Right lobe of liver (tissue), 6 donors: ENCODE measurements at regions not wholly inside any gene's neighbourhood (a gene's known extent, or its start where the extent isn't known, plus 50 kb on each side); places are given as distances from the start of the nearest gene placed in this dataset.
A peak's percentile ranks its signal among the peaks of the same experiment; 100 is the strongest.
"Not testable (repeated sequence)": the region's sequence is repeated elsewhere in the genome, so short reads cannot be mapped to it uniquely, and the experiment has no call there.

Experiments
- ATAC-seq, 4 donors: fragments of 200-7000 bp; cut with Tn5 transposase; one replicate each; pipeline ENCODE4 v1.9.1; 2020; ENCODE audit warnings: mild to moderate bottlenecking in 4 of 4, moderate library complexity in 4 of 4
- DNase-seq, 3 donors: peaks; one replicate each; pipeline ENCODE4 v3.0.0-alpha.2; 2020
- H3K27ac ChIP-seq, 3 donors: fragments of 200-600 bp; one replicate each; pipeline ENCODE4 v1.8.0; 2022
- H3K27me3 ChIP-seq, 2 donors: fragments of 200-600 bp; one replicate each; pipeline ENCODE4 v1.8.0; 2022
- H3K36me3 ChIP-seq, 4 donors: fragments of 200-600 bp; sonication (generic) in 1 of 4; one replicate each; pipeline versions ENCODE4 v1.5.1 to v1.8.0; 2017 to 2022; ENCODE audit warnings: control low read depth in 1 of 4
- H3K4me1 ChIP-seq, 4 donors: fragments of 200-600 bp; sonication (generic) in 1 of 4; one replicate each; pipeline versions ENCODE4 v1.5.1 to v1.8.0; 2017 to 2022; ENCODE audit warnings: control low read depth in 1 of 4
- H3K4me3 ChIP-seq, 3 donors: fragments of 200-600 bp; one replicate each; pipeline ENCODE4 v1.8.0; 2022
- H3K9me3 ChIP-seq, 4 donors: fragments of 200-600 bp; sonication (generic) in 1 of 4; one replicate each; pipeline versions ENCODE4 v1.5.1 to v1.8.0; 2017 to 2022; ENCODE audit warnings: control low read depth in 1 of 4
- WGBS: methylation state at CpG from one replicate; pipeline ENCODE4 v1.1.6; 2018; ENCODE audit warnings: low coverage, low lambda C conversion rate; ENCODE audit not compliant: insufficient coverage; ENCODE audit errors: missing lambda C conversion rate; 5-methylcytosine and 5-hydroxymethylcytosine counted together
- intact Hi-C, 2 donors: fragments of 100-400 bp; cut with DNase I; formaldehyde crosslinking; loops; one replicate each; pipeline versions ENCODE4 v1.11.2 to v1.14.1; 2022
- donor health status: DM: no; HTN: yes; CAD: no.
- donor health status: DM: no; HTN: no; CAD: no.
- donor health status: DM: no; HTN: no; CAD: no.
- donor health status: DM: no; HTN: yes; CAD: no.
- donor health status: DM: no; HTN: yes; CAD: no.

DNA sequence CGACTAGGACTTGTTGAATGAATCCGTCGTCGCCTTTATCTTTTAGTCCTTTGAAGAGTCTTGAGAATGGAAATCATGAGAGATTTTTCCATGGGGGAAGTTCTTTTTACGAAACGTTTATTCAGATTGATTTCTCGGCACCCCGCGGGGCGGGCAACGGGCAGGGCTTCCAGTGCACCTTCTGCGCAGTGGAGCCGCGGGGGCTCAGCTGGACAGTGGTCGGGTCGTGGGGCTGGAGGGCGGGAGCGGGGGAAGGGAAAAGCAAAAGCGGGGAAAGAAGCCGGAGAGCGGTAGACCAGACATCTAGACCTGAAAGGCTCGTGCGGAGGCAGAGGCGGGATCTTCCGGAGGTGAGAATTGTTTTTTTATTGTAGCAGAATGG, 103.0 kb downstream of the NBPF11 start:
- ATAC-seq, H3K4me3 ChIP-seq, intact Hi-C loops, H3K9me3 ChIP-seq, DNase-seq, H3K4me1 ChIP-seq, H3K36me3 ChIP-seq, H3K27ac ChIP-seq, H3K27me3 ChIP-seq: not testable (repeated sequence)
- 2% methylated on average over 23 of the region's 25 CpGs for WGBS

DNA sequence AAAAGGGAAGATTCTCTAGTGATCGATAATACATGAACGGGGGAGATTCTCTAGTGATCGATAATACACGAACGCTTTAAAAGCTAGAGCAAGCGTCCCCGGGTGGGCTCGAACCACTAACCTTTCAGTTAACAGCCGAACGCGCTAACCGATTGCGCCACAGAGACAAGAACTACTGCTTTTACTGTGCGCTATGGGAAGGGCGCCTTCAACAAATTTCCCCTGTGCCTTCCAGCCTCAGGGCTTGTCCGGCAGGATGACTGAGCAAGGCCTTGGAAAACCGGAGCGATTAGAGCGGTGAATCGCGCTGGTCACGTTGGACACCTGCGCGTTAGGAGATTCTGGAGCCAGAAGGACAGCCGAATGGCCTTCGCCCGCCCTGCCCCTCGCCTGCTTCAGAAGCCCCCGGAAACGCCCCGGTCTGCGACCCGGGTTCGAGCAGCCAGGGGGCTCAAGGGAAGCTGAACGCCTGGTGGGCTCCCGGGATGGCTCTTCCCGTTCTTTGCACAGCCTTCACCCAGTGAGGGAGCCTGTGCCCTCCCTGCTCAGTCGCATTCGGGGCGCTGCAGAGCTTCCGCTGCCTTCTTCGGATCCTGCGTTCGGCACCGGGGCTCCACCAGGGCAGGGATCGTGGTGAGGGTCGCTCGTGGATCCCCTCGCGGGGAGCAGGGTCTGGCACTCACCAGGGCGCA, 103.5 kb downstream of the NBPF11 start:
- H3K36me3 ChIP-seq, H3K9me3 ChIP-seq, H3K4me1 ChIP-seq, H3K27ac ChIP-seq, intact Hi-C loops, H3K27me3 ChIP-seq, H3K4me3 ChIP-seq: not testable (repeated sequence)
- no CpG with 5 or more reads among the region's 51 CpGs for WGBS
- DNase-seq (peak in 1 of 3 donors; percentile 14), ATAC-seq (peak in 2 of 4 donors; percentile 13 to 14)

DNA sequence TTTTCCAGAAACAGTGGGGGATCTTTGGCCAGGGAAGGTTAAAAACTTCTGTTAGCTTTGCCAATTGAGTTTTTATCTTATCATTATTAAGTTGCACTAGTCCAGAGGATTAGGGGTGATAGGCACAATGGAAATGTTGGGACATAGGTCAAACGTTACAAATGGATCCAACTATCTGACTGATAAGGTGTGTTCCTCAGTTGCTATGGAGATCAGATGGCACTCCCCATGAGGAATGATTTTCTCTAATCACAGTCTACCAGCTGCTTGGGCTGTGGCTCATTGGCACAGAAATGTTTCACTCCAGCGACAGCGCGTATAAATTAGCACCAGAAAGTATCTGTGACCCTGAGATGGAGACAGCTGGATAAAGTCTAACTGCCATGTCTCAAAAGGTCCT, 106.2 kb downstream of the NBPF11 start:
- WGBS = no CpG with 5 or more reads among the region's 4 CpGs
- H3K27ac ChIP-seq, H3K9me3 ChIP-seq, DNase-seq, H3K36me3 ChIP-seq, H3K27me3 ChIP-seq, intact Hi-C loops, H3K4me1 ChIP-seq, ATAC-seq, H3K4me3 ChIP-seq: not testable (repeated sequence)

DNA sequence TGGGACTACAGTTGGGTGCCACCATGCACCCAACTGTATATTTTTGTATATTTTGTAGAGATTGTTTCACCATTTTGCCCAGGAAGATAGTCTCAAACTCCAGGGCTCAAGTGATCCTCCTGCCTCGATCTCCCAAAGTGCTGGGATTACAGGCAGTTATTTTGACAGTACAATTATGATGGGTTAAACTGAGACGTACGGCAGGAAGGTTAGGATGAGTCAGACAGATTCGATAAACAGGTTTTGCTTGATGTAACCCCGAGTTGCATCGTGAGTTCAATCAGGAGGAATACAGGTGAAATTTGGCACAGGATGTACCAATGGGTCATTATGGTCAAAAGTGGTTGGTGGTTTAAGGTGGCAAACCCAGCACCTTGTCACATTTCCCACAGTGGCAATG, 107.6 kb downstream of the NBPF11 start:
- H3K36me3 ChIP-seq, H3K4me3 ChIP-seq, H3K4me1 ChIP-seq, ATAC-seq, DNase-seq, intact Hi-C loops, H3K27ac ChIP-seq, H3K9me3 ChIP-seq, H3K27me3 ChIP-seq: not testable (repeated sequence)
- WGBS = 88% methylated on average over 2 of the region's 6 CpGs
